ENCODE measurements at regions not wholly inside any gene's neighbourhood (a gene's known extent, or its start where the extent isn't known, plus 50 kb on each side); places are given as distances from the start of the nearest gene placed in this dataset.

GRCh38 chr7:79523436-79523835, 70.0 kb upstream of the MAGI2 start:
- no peaks in the 10 kb centered on the region for H3F3A ChIP-seq (ENCODE audit: low read depth)
- no peaks in the 10 kb centered on the region for H4K20me1 ChIP-seq (ENCODE audit: insufficient read depth, low read length, poor library complexity, severe bottlenecking)
- H3K27me3 ChIP-seq (ENCODE audit: insufficient read depth, low read length, poor library complexity, severe bottlenecking) = no peaks in the 10 kb centered on the region
- no peaks in the 10 kb centered on the region for H3K4me1 ChIP-seq (ENCODE audit: insufficient read depth, low read length, poor library complexity, severe bottlenecking)
- no peak overlapping the region for H3K4me3 ChIP-seq (ENCODE audit: low read length, poor library complexity, severe bottlenecking)
- H3K79me2 ChIP-seq (ENCODE audit: insufficient read depth, low read length) = no peaks in the 10 kb centered on the region
- no peak overlapping the region for H2AFZ ChIP-seq (ENCODE audit: low read length)
- no peaks in the 10 kb centered on the region for H3K9me2 ChIP-seq (replicated peaks; ENCODE audit: low read depth, low read length)
- TF ChIP-seq CTCF (conservative IDR thresholded peaks at IDR 0.05; ENCODE audit: low read length) (no peak), EZH2phosphoT487 (IDR thresholded peaks at IDR 0.05; ENCODE audit: borderline replicate concordance) (no peak)
- no peak overlapping the region for H3K9ac ChIP-seq (ENCODE audit: low read depth, low read length, poor library complexity, severe bottlenecking)
- H3K9me3 ChIP-seq (ENCODE audit: insufficient read depth, low read depth, low read length) = no peaks in the 10 kb centered on the region
- H3K36me3 ChIP-seq (ENCODE audit: insufficient read depth, low read length) = no peaks in the 10 kb centered on the region
- no peak overlapping the region for H3K4me2 ChIP-seq (ENCODE audit: low read depth, low read length, poor library complexity, severe bottlenecking)

GRCh38 chr7:79520543-79520942, 67.1 kb upstream of the MAGI2 start:
- no peak overlapping the region for H2AFZ ChIP-seq (ENCODE audit: low read length)
- no peaks in the 10 kb centered on the region for H3K9me2 ChIP-seq (replicated peaks; ENCODE audit: low read depth, low read length)
- no peaks in the 10 kb centered on the region for H3K9me3 ChIP-seq (ENCODE audit: insufficient read depth, low read depth, low read length)
- no peaks in the 10 kb centered on the region for H3K36me3 ChIP-seq (ENCODE audit: insufficient read depth, low read length)
- no peak overlapping the region for H3K9ac ChIP-seq (ENCODE audit: low read depth, low read length, poor library complexity, severe bottlenecking)
- no peaks in the 10 kb centered on the region for H3K4me1 ChIP-seq (ENCODE audit: insufficient read depth, low read length, poor library complexity, severe bottlenecking)
- H3F3A ChIP-seq (ENCODE audit: low read depth) = no peaks in the 10 kb centered on the region
- no peaks in the 10 kb centered on the region for H3K27me3 ChIP-seq (ENCODE audit: insufficient read depth, low read length, poor library complexity, severe bottlenecking)
- TF ChIP-seq CTCF (conservative IDR thresholded peaks at IDR 0.05; ENCODE audit: low read length) (no peak), EZH2phosphoT487 (IDR thresholded peaks at IDR 0.05; ENCODE audit: borderline replicate concordance) (no peak)
- H3K79me2 ChIP-seq (ENCODE audit: insufficient read depth, low read length) = no peaks in the 10 kb centered on the region
- H3K4me3 ChIP-seq (ENCODE audit: low read length, poor library complexity, severe bottlenecking) = no peak overlapping the region
- H4K20me1 ChIP-seq (ENCODE audit: insufficient read depth, low read length, poor library complexity, severe bottlenecking) = no peaks in the 10 kb centered on the region
- no peak overlapping the region for H3K4me2 ChIP-seq (ENCODE audit: low read depth, low read length, poor library complexity, severe bottlenecking)

- Histone ChIP-seq H3K9me3 (ENCODE audit: insufficient read depth, low read depth, low read length) (no peaks in the 10 kb centered on the region), H3K4me2 (ENCODE audit: low read depth, low read length, poor library complexity, severe bottlenecking) (no peak overlapping the region), H3K4me1 (ENCODE audit: insufficient read depth, low read length, poor library complexity, severe bottlenecking) (no peaks in the 10 kb centered on the region)
Measured at GRCh38 chr7:79515358-79515757, 61.9 kb upstream of the MAGI2 start.

More at GRCh38 chr7:79515358-79515757, 61.9 kb upstream of the MAGI2 start:
- no peak overlapping the region for H2AFZ ChIP-seq (ENCODE audit: low read length)
- no peaks in the 10 kb centered on the region for H3K36me3 ChIP-seq (ENCODE audit: insufficient read depth, low read length)
- no peaks in the 10 kb centered on the region for H4K20me1 ChIP-seq (ENCODE audit: insufficient read depth, low read length, poor library complexity, severe bottlenecking)
- no peaks in the 10 kb centered on the region for H3F3A ChIP-seq (ENCODE audit: low read depth)
- no peak overlapping the region for H3K9ac ChIP-seq (ENCODE audit: low read depth, low read length, poor library complexity, severe bottlenecking)
- TF ChIP-seq EZH2phosphoT487 (IDR thresholded peaks at IDR 0.05; ENCODE audit: borderline replicate concordance) (no peak), CTCF (conservative IDR thresholded peaks at IDR 0.05; ENCODE audit: low read length) (no peak)
- H3K27me3 ChIP-seq (ENCODE audit: insufficient read depth, low read length, poor library complexity, severe bottlenecking) = no peaks in the 10 kb centered on the region
- H3K4me3 ChIP-seq (ENCODE audit: low read length, poor library complexity, severe bottlenecking) = no peak overlapping the region
- no peaks in the 10 kb centered on the region for H3K9me2 ChIP-seq (replicated peaks; ENCODE audit: low read depth, low read length)
- H3K79me2 ChIP-seq (ENCODE audit: insufficient read depth, low read length) = no peaks in the 10 kb centered on the region
